ENCODE measurements at regions not wholly inside any gene's neighbourhood (a gene's known extent, or its start where the extent isn't known, plus 50 kb on each side); places are given as distances from the start of the nearest gene placed in this dataset.

DNA sequence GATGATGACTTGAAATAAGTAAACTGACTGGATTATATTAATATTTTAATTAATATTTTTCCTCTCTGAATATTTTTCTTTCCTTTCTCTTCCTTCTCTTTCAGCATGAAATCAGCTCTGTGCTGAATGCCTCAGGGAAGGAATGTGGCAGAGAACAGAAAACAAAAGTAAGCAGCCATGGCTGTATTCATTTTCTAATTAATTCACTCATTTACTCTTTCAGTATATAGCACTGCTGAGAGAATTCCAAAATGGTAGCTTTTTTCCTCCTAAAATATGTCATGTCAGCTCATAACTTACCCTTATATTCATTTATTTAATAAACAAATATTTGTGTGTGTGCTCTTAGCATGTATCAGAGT lies 522.5 kb downstream of the PTPRC start:
- TF ChIP-seq SP2 (tag by site-specific recombination; IDR thresholded peaks at IDR 0.05) (no peak), SP7 (tag by site-specific recombination; IDR thresholded peaks at IDR 0.05) (no peak), ZNF175 (tag by site-specific recombination; IDR thresholded peaks at IDR 0.05) (no peak), ZBTB17 (tag by site-specific recombination; IDR thresholded peaks at IDR 0.05) (no peak), YY1 (tag by site-specific recombination; IDR thresholded peaks at IDR 0.05) (no peak), ZNF416 (tag by site-specific recombination; IDR thresholded peaks at IDR 0.05) (no peak), ZEB2 (tag by site-specific recombination; IDR thresholded peaks at IDR 0.05) (no peak), ZNF121 (tag by site-specific recombination; IDR thresholded peaks at IDR 0.05) (no peak), ZNF623 (tag by site-specific recombination; IDR thresholded peaks at IDR 0.05) (no peak)
- TF ChIP-seq, protein P1, sequence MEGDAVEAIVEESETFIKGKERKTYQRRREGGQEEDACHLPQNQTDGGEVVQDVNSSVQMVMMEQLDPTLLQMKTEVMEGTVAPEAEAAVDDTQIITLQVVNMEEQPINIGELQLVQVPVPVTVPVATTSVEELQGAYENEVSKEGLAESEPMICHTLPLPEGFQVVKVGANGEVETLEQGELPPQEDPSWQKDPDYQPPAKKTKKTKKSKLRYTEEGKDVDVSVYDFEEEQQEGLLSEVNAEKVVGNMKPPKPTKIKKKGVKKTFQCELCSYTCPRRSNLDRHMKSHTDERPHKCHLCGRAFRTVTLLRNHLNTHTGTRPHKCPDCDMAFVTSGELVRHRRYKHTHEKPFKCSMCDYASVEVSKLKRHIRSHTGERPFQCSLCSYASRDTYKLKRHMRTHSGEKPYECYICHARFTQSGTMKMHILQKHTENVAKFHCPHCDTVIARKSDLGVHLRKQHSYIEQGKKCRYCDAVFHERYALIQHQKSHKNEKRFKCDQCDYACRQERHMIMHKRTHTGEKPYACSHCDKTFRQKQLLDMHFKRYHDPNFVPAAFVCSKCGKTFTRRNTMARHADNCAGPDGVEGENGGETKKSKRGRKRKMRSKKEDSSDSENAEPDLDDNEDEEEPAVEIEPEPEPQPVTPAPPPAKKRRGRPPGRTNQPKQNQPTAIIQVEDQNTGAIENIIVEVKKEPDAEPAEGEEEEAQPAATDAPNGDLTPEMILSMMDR (tag by site-specific recombination; IDR thresholded peaks at IDR 0.05), result no peak
- TF ChIP-seq, protein P2, sequence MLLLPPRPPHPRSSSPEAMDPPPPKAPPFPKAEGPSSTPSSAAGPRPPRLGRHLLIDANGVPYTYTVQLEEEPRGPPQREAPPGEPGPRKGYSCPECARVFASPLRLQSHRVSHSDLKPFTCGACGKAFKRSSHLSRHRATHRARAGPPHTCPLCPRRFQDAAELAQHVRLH (tag by site-specific recombination; IDR thresholded peaks at IDR 0.05), result no peak
- TF ChIP-seq, protein P3, sequence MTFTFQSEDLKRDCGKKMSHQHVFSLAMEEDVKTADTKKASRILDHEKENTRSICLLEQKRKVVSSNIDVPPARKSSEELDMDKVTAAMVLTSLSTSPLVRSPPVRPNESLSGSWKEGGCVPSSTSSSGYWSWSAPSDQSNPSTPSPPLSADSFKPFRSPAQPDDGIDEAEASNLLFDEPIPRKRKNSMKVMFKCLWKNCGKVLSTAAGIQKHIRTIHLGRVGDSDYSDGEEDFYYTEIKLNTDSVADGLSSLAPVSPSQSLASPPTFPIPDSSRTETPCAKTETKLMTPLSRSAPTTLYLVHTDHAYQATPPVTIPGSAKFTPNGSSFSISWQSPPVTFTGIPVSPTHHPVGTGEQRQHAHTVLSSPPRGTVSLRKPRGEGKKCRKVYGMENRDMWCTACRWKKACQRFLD (tag by site-specific recombination; IDR thresholded peaks at IDR 0.05), result no peak

All from HEK293 (cell line).